HPDE6-E6E7 (cell line): ENCODE measurements at regions not wholly inside any gene's neighbourhood (a gene's known extent, or its start where the extent isn't known, plus 50 kb on each side); places are given as distances from the start of the nearest gene placed in this dataset.

Experiments used
- DNase-seq: peaks from one replicate; pipeline ENCODE4 v3.0.0; 2011; ENCODE audit warnings: missing footprints; ENCODE audit errors: extremely low spot score

DNA sequence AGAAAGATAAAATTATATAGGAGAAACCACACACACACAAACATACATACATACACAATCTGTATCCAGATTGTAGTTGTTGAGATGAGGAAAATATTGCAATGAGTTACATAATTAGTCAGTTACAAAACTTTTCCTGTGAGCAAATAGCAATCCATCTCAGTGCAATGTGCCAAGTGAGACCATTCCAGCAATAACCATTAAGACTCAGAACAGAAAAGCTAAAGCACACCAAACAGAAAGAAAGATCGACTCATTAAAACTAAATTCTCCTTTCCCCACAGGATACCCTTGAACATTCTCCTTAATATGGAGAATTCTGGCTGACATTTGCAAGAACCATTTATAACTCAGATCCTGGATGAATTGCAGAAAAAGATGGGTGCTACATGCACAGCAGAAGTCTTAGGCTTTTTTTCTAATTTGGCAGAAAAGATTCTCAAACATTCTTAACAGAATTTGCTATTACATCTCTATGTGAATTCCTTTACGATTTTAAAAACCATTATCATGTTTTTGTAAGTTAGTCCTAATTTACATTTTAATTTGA is 1341.2 kb upstream of the SPRY2 start:
- DNase-seq, result no peak

DNA sequence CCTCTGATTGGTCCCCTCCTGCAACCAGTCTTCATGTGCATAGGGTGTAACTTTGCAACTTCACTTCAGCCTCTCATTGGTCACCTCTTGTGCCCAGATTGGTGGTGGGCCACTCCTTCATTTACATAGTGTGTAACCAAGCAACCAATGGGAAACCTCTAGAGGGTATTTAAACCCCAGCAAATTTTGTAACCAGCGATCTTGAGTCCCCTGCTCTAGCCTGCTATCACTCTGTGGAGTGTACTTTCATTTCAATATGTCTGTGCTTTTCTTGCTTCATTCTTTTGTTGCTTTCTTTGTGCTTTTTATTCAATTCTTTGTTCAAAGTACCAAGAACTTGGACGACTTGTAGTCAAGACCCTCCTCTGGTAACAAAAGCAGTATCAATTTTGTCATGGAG is 1336.9 kb upstream of the SPRY2 start:
- DNase-seq, result no peak

DNA sequence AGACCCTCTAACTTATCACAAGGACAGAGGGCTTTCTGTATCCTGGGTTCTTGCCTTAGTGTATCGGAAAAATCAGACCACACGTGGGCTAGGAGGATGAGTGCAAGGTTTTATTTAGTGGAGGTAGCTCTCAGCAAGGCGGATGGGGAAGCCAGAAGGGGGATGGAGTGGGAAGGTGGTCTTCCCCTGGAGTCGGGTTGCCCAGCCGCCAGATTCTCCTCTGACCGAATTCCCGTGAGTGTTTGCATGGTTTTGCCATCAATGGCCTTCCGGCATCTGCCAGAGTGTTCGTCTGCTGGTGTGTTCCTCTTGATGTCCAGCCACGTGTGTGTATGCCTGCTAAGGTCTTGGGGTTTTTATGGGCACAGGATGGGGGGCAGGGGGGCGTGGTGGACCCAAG is 1335.1 kb upstream of the SPRY2 start:
- no peak for DNase-seq

DNA sequence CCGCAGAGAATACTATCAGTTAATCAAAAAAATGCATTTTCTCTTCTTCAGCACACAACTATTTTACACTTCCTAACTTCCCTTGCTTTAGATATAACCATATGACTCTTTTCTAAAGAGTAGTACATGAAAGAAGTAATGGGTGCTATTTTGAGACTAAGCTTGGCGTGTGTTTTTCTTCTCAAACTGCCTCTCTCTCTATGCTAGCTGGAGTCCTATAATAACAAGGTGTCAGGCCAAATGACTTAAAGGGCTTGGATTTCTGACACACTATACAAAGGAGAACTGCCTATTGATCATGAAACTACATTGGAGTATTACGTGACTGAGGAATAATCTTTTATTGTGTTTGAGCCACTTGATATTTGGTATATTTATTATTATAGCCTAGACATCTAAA is 1330.1 kb upstream of the SPRY2 start:
- no peak for DNase-seq

DNA sequence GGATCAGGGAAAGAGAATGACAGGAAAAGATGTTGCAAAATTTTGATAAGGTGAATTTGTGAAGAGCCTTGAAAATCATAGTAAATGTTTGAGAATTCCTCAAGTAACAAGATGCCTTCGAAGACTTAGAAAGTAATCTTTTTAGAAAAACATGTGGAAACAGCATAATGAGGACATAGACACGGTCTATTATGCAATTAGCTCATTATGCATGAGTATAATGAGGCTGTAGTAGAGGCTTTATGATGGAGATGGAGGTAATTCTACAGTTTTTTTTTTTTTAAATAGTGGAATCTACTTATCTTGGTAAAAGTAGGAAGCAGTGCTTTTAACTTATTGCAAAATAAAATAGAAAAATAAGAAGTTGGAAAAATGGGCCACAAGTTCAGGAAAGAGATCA is 1329.1 kb upstream of the SPRY2 start:
- no peak for DNase-seq

DNA sequence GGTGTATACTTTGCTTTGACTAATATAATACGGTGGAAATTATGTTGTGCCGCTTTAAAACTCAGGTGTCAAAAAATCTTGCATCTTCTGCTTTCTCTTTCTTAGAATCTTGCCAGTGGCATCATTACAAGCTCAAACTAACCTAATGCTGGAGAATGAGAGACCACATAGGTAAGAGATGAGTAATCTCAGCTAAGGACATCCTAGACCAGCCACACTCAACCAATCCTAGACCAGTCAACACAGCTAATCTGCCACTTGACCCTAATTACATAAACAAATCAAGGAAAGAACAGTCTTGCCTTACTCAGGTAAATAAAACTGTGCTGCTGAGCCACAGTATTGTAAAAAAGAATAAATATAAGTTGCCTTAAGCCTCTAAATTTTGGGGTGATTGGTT is 1323.9 kb upstream of the SPRY2 start:
- DNase-seq, result no peak

DNA sequence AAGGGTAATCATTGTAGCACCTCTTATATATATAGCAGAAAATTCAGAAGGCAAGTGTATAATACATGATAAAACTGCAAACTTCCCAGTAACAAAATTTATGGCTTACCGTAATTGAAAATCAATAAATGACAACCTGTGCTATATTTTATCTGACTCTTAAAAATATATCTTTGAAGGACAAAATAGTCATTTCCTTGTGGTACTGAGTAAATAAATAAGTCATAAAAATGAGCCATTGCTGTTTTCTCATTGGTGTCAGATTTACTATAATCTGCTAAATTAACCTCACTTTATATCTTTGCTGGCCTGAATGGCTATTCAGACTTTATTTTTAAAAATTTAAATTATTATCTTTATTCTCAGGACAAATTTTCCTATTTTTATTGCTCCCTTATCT is 1319.1 kb upstream of the SPRY2 start:
- DNase-seq, result no peak

DNA sequence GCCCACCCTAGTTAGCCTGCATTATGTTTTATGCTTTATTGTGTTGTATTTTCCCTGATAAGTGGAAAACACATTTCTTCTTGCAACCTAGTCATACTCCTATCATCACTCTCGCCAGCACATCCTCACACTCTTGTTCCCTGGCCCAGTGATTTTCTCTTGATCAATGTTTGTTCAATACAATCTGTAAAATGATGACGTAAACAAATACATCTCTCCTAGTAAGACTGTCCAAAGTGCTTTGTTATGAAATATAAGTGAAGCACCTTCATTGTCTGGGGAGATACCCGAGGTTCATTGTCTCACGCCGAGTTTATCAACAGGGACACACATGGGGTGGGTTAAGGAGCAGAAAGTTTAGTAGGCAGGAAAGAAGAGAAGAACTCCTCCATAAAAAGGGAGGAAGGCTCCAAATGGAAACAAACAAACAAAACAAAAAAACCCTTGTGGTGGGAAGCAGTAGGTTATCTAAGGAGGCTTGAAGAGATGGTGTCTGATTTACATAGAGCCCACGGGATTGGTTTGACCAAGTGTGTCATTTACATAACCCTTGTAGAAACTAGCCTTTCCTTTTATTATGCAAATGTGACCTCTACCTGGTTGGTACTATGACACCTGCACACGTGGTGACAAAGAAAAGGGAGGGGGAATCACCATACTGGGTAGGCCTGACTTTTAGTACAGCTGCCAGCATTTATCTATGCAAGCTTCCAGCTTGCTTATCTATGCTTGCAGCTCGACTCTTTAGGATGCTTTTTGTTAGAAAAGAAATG is 1317.9 kb upstream of the SPRY2 start:
- DNase-seq, result no peak

DNA sequence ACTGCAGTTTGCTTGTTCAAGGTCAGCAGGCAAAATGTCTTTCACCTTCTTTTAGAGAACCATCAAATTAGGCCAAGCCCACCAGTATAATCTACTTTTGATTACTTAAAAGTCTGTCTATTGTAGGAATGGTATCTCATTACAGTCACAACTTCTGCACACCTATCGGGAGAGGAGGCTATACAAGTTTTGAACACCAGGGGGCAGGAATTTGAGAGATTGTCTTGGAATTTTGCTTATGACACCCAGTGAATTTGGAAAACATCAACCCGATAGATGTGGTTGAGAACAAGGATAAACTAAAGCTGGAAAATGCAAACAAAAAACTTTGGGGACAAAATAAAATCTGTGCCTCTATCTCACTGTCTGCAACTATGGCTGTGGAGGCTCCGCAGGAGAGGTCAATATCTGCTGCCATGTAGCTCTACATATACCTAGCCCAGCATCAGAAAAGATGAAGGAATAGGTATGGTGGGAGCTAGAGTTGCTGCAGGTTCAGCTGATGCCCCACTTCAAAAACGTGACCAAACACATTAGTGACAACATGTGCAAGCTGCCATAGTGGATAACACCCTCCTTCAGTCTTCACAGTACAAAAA is 1299.2 kb upstream of the SPRY2 start:
- peak; percentile 4 for DNase-seq

DNA sequence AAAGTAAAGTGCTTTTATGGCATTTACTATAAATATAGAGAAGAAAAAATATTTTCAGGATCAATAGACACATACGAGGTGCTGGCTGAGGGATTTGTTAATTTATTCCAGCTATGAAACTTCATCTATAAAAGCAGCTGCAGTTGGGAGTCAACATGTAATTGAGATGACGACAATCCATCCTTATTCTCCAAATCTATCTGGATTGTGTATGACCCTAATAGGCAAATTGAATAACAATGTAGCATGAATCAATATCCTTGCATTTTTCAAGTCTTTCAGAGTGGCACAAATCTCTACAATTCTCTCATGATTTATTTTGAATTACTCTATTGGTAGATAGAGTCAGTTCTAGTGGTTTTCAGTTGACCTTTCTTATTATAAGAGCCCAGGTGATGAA is 1296.5 kb upstream of the SPRY2 start:
- no peak for DNase-seq

DNA sequence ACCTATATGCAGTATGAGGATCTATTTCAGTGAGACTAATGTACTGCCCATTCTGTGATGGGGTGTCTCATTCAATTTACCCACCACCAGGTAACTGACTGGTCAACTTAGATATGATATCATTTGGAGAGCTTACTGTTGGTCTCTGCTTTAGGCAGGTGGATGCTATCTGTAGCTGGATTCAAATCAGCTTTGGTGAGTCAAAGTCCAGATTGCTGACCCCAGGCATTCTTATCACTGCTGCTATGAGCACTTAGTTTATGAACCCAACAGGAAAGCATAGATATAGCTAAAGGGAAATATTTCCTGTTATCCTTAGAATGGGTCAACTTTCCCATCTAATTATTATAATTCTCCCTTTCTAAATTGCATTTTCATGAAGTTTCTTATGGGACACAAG is 1295.2 kb upstream of the SPRY2 start:
- DNase-seq, result no peak

DNA sequence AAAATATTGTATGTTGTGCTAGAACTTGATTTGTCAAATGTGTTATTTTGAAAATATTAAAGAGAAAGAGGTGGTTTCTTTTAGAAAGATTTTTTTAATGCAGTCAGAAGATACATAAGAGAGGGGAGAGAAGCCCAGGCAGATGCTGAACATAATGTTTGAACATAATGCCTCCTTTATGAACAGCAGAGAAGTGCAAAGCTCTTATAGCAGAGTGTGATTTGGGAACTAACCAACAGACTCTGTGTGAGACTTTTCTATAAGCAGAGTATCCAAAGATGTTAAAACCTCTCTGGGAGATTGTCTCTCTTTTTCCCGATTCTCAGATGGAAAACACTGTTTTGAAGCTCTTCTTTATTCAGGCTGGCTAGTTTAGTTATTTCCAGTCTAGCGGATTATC is 1274.1 kb upstream of the SPRY2 start:
- DNase-seq, result no peak

DNA sequence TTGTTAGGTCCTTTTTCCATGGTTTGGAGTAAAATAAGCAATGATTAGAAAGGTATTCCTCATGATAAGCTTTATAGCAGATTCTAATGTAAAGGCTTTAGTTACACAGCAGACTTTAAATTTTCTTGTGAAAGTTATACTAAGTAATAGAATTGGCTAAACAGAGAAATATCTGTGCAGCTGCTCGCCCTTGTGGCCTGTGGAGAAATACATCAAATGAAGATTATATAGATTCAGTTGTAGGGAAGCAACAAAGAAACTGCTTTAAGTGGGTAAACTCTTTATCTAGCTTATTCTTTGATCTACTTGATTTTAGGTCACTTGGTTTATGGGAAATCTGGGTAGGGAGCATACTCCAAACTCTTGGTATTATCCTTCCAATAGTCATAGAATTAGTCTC is 1269.7 kb upstream of the SPRY2 start:
- no peak for DNase-seq

DNA sequence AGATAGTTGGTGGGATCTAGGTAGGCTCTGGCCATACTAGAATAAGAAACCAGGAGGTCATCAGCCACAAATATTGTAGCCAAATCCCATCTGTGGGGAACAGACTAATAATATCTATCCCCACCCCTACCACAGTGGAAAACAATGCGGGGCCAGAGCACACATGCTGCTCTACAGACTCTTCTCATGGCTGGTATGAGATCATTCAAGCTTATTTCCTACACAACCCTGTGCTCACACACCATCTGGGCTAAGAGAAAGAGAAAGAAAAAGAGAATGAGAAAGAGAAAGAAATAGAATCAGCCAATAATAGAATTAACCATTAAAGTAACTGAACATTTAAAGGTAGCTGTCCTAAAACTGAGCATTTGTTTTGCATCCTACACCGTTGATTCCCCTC is 1268.4 kb upstream of the SPRY2 start:
- DNase-seq, result no peak

DNA sequence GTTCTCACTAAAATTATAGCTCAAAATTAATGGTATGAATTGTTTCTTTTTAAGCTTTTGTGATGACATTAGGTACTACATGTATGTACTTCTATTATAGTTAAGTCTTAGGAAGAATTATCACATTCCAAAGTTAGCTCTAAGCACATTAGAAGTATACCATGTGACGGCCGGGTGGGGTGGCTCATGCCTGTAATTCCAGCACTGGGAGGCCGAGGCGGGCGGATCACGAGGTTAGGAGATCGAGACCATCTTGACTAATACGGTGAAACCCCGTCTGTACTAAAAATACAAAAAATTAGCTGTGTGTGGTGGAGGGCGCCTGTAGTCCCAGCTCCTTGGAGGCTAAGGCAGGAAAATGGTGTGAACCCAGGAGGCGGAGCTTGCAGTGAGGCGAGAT is 1265.1 kb upstream of the SPRY2 start:
- no peak for DNase-seq

DNA sequence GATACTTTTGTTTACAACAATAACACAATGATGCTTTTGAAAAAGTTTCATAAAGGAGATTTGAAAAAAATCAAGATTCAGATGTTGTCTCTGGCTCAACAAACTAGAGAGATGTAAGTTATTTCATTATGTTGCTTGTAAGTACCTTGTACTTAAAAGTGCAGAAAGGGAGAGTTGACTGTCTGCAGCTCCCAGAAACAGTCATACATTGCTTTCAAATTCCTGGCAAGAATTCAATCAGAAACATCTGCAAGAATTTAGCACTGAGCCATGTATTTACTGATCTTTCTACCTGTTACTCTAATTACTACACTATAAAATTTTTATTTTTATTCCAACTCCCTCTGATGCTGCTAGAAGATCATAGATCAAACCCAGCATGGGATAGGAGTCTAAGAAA is 1261.3 kb upstream of the SPRY2 start:
- no peak for DNase-seq

DNA sequence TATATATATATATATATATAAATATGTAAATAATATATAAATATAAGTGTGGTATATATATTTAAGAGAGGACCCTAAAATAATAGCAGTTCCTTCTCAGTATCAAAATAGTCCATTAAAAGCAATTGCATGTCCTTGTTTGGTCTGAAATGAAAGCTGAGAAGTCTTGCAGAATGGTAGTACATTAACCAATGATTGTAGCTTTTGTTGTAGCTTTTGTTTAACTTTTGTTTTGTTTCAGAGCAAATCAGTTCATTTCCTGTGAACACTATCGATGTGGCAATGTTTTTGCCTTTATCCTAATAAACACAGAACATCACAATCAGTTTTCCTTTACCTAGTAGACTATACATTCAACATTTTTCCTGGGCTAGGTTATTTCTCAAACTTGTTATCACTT is 1256.2 kb upstream of the SPRY2 start:
- no peak for DNase-seq

DNA sequence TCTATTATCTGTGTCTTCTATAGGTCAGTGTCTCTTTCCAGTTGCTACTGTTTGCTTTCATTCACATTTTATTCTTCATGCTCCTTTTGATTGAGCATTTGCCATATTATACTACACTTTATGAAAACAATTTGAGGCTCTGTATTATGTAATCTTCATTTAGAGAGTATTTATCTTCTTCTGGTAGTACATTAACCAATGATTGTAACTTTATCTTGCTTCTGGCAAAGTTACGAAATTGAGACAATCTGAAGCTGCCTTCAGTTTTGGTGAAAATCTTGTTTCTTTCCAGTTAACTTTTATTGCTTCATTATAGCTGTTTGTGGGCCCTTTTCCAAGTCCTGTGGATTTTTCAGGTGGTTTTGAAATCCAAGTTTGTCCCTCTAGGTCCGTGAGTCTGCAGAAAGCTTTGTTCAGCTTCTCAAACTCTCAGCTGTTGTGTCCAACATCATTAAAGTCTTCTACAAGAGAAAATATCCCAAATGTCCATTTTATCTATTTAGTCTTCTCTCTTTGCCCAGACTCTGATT is 1255.4 kb upstream of the SPRY2 start:
- DNase-seq, result no peak

DNA sequence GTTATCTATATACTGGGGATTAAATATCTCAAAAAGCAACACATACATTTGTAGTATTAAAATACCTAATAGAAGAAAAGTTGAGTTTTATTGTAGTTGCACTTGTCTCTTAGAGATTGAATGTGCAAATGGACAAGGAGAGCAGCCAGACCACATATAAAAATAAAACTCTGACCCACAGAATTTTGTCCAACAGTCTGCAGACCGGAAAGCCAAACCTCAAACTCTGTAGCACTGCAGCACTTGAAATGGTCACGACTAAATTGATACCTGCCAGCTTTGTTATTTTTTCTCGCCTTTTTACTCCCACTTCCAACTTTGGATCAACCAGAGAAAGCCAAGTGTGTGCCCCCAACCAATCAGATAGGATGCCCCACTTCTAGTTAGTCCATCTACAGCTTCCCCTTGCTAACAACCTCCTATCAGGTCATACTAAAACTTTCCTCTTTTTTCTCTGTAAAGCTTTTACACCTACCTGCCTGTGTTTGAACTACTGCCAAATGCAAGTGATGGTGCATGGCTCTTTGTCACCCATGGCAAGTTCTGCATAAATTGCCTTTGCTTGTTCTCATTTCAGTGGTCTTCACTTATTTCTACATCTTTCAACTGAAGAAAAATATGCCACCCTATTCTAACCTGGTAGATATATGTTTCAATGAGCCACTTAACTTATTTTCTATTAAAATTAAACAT is 1250.7 kb upstream of the SPRY2 start:
- DNase-seq, result no peak

DNA sequence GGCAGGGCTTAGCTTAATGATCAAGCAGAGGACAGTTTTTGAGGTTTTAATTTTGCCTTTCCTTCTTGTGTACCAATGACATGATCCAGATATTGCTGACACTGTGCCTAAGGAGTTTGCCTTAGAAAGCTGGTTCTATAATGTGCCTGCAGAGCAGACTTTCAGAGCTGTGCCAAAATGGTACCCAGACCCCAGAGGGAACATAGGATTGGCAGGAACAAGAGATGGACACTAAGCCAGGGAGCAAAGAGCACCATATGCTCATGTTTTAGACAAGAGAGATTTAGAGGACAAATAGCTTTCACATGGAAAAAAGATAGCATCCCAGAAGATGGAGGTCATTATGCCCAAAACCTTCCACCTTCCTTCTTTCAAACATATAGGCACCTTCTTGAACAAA is 1241.5 kb upstream of the SPRY2 start:
- no peak for DNase-seq

DNA sequence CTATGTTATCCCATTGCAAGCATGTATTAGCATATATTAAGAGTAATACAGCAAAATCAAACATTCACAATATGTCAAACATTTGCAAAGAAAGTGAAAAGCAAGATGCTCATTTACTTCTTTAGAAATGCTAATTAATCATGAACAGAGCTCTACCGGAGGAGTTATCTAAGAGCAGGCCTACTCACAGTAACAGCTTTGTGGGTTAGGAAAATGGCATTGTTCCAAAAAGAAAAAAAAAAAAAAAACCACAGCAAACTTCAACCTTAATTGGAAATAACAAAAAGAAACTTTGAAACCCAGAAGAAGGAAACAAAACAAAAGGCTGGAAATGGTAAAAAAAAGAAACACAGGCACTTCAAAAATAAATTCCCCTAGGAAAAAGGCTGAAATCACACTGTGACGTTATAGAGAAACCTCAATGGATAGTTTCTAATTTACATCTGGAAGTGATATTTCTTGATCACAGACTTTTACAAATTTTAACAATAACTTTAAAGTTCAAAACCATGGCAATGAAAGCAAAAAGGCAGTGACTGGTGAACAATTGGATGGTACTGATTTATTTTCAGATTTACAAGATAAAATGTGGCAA is 1236.8 kb upstream of the SPRY2 start:
- DNase-seq, result no peak

DNA sequence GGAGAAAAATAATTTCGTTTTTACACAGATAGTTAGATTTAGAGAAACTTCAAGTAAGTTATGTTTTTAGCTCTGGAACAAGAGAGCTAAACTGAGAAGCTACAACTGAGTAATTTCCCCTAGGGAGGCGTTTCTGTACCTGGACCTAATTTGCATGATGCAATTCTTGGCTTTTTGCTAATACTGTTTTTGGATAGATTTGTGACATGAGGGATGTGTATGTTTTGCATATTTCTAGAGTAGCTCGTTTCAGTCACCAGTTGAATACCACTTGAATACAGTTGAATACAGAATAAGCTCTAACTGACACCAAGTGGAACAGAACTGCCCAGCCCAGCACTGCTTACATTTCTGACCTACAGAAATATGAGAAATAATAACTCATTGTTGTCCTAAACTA is 1227.9 kb upstream of the SPRY2 start:
- no peak for DNase-seq
